IPS DF 4.7 (cell line): ENCODE measurements at regions not wholly inside any gene's neighbourhood (a gene's known extent, or its start where the extent isn't known, plus 50 kb on each side); places are given as distances from the start of the nearest gene placed in this dataset.
"Not testable (repeated sequence)": the region's sequence is repeated elsewhere in the genome, so short reads cannot be mapped to it uniquely, and the experiment has no call there.

Source experiments
- DNase-seq: peaks from one replicate; pipeline ENCODE4 v3.0.0-alpha.2; 2013; ENCODE audit warnings: low spot score; ENCODE audit errors: extremely low read depth

DNA sequence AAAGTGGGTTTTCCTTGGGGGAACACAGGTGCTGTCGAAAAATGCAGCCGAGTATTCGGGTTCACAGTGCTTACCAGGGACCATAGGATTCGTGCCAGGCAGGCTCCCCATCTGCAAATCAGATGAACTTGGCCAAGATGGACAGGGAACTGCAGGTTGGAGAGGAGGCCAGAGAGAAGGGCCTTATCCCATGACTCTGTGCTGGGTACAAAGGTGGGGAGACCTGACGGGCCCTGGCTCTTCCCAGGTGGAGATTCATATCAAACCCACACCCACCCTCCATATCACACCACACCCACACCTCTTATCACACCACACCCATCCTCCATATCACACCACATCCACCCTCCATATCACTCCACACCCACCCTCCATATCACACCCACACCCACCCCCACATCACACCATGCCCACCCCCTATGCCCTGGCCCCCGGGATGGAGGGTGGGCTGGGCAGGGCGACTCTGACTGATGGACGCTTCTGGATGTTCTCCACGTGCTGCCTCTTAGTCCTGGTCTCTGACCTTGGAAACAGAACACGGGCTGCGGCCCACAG is 319.7 kb downstream of the ADGRD1 start:
- no peak for DNase-seq

DNA sequence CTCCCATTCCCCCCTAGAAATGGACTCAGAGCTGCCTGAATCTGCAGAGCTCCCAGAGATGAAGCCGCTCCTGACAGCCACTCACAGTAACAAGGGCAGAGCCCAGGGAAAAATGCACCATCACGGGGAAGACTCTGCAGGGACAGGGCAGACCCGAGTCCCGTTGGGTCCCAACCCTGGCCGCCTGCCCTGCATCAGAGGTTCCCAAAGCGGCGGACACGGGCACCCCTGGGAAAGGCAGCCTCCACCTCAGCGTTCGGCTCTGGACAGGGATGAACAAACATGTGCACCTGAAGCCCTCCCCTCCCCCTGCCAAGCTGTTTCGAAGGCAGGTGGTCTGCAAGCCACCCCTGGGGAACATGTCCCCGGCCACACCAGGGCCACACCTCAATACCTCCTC is 320.4 kb downstream of the ADGRD1 start:
- DNase-seq: no peak

DNA sequence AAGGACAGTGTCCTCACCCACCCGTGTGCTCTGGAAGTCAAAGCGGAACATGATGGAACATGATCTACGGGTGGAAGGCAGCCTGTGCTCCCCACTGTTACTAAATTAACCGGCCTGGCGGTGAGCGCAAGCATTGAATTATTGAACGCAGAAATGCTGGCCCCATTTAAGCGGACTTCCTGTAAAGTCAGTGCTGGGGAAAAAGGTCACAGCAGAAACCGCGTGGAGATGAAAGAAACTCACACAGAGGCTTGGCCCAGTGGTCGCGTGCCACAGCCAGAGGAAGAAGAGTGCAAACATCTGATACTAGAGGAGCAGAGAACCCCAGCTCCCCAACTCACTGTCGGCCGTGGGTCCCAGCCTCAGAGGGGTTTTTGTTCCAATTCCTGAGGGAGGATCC is 321.2 kb downstream of the ADGRD1 start:
- no peak for DNase-seq

DNA sequence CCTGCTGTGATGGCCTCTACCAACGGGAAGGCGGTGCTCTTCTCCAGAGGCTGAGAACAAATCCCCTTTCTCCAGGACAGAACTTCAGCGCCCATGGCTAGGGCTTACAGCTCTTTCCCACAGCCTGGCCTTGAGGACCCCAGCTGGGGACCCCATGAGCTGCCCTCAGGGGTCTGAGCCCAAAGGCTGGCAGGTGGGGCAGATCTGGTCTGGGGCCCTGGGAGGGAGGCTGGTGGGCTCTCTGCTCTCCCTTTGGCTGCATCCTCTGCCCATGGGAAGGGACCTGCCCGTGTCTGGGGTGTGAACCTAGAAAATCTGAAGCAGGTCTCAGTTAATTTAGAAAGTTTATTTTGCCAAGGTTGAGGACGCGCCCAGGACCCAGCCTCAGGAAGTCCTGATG is 322.1 kb downstream of the ADGRD1 start:
- no peak for DNase-seq

DNA sequence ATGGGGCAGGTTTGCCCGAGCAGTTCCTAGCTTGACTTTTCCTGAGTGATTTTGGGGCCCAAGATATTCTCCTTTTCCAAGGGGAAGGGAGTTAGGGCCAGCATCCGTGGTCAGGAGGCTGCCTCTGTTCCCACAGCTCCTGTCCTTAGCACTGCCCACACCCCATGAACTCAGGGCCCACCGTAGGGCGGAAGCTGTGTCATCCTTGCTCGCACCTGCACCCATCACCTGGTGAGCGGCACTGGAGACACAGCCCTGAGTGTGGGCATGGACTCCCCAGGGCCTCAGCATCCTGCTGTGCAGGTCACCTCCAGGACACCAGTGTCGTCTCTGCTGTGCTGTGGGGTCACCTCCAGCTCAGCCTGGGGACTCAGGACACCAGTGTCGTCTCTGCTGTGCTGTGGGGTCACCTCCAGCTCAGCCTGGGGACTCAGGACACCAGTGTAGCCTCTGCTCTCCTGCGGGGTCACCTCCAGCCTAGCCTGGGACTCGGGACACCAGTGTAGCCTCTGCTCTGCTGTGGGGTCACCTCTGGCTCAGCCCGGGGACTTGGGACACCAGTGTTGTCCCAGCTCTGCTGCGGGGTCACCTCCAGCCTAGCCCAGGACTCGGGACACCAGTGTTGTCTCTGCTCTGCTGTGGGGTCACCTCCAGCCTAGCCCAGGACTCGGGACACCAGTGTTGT is 322.9 kb downstream of the ADGRD1 start:
- DNase-seq: no peak

DNA sequence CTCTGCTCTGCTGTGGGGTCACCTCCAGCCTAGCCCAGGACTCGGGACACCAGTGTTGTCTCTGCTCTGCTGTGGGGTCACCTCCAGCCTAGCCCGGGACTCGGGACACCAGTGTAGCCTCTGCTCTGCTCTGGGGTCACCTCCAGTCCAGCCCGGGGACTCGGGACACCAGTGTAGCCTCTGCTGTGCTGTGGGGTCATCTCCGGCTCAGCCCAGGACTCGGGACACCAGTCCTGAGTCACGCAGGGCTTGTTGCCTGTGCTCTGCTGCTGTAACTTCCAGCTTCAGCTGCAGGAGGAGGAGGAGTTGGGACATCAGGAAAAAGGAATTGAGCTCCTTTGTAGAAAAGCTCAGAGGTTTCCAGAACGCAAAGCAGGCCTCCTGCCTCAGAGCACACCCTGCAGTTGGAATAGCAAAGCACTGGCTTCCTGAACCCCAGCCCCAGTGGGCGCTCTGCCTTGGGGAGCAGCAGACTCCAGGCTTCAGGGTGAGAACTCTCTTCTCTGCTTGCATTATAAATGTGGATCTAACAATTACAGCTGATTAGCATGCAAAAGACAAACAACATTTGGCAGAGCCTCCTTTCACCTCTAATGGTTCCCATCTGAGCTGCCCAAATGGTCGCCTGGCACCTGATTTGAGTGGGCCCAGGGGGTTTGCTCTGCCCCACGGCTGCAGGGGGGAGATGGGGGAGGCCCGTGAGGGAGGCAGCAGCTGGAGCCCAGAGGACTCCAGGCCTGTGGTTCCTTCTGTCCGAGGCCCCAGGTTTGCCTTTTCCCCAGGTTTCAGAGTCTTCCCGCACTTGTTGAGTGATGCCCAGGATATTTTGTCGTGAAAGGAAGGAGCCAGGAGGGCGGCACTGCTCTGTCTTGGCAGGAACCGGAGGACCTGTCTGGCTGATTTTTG is 323.7 kb downstream of the ADGRD1 start:
- not testable (repeated sequence) for DNase-seq

DNA sequence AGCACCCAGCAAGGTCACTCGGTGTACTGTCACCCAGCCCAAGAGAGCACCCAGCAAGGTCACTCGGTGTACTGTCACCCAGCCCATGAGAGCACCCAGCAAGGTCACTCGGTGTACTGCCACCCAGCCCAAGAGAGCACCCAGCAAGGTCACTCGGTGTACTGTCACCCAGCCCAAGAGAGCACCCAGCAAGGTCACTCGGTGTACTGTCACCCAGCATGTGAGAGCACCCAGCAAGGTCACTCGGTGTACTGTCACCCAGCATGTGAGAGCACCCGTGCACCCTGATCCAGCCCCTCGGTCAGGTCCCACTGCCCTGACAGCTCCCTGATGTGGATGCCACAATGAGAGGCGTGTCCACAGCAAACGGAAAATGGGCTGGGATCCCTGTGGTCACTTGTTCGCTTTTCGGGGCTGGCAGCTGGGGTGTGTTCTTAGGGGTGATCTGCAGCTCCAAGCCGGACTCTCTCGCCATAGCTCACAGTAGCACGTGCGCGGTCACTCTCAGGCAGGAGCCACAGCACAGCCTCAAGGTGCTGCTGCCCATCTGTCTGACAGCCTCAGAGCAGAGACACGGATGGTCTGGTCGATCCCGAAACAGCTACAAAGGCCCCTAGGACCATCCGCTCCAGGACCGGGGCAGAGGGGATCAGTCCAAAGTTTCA is 324.9 kb downstream of the ADGRD1 start:
- DNase-seq: not testable (repeated sequence)

DNA sequence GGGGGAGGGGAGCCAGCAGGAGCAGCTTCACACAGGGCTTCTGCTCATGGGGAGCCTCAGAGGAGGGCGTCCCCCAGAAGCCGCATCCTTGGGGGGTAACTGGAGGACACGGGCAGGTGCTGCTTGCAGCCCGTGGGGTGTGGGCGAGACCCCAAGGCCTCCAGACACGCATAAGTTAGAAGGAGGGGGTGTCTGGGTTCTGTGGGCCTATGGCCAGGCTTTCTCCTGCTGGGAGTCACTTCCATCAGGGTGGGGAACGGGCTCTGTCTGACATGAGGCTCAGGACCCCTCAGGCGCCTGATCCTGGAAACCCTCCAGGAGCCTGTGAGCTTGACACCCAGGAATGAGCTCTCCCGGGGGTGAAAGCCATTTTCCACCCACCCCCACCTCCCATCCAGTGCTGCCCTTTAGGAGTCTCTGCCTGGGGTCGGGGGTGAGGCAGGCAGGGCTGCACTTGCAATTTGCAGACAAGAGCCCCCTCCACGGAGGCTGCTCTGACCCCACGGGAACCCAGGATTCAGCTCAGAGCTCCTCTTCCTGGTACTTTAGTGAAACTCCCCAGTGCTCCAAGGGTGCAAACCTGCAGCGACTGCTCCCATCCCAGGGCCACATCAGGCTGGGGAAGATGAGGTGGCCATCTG is 325.7 kb downstream of the ADGRD1 start:
- no peak for DNase-seq

DNA sequence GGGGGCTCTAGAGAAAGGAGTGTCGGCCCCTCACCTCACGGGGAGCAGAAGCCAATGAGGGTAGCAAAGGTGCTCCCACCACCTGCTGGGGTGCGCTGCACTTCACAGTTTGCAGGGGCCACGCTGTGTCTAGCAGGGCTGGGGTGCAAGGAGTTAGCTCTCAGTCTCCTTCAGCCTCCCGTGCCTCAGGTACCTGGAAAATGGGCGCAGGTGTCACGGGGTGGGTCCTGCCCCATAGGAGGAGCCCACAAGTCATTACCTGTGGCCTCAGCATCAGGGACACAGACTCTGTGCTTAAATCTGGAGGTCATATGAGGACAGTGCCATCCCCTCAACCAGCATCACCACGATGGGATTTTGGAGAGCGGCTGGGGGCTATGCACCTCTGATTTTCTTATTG is 326.7 kb downstream of the ADGRD1 start:
- no peak for DNase-seq

DNA sequence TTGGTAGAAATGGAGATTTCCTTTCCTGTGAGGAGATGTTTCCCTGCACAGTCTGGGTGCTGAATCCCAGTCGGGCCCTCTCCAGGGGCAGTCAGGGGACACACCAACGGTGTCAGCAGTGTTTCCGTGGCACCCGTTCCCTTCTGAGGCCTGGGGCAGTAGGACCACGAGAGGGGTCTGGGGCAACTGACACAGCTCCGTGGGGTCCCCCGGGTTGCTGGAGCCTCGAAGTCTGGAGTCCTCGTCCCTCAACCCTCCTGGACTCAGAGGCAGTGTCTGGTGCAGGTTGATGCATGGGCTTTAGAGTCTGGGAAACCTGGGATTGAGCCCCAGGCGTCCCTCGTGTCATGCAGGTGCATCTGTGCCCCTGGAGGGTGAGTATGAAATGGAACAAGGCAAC is 327.3 kb downstream of the ADGRD1 start:
- DNase-seq: no peak

DNA sequence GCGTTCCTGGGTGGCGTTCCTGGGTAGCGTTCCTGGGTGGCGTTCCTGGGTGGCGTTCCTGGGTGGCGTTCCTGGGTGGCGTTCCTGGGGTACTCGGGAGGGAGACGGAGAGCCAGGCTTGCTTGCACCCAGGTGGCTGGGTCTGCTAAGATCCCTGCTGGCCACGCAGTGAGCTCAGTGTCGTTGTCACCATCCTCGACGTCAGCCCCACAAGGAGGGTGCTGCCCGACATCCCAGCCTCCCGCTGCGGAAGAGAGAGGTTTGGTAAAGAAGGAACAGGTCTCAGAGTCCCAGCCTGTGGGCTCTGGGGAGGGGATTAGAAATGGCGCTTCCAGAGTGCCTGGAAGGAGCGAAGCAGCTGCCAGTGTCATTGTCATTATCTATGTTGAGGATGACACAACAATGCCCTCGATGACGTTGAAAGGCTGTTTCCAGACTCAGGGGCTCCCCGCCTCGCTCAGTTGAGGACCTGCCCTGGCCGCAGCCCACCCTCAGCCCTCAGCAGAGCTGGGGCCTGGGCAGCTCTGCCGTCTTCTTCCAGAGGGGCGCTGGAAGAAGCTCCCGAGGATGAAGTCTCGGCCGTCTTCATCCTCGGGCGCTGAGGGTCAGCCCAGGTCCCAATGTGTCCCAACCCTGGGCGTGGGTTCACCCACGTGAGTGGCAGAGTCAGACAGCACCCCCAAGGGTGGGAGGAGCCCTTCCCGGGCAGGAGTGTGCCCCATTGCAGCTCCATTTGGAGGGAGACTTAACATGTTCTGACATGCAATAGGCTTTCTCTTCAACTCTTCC is 328.8 kb downstream of the ADGRD1 start:
- no peak for DNase-seq

DNA sequence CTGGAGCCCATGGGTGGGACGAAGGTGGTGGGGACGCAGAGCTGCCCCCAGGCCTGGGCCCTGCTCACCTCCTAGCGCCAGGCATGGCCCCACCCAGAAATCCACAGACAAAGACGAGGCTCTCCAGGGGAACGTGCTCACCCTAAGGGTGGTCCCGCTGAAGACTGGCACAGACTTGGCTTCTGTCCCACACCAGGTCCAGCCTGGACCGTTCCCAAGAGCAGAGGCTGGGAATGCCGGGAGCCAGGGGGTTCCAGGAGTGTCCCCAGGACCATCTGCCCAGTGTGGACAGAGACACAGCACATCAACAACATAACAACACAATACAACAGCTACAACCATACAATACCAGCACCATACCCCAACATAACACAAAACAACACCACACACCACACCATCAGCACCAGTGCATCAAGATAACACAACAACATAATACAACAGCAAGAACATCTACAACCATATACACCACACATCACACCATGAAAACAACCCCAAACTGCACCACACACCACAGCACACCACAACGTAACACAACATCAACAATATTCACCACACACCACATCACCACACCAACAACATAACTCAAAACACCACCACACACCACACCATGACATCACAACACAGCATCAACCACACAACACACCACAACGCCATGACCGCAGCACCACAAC is 329.6 kb downstream of the ADGRD1 start:
- no peak for DNase-seq

DNA sequence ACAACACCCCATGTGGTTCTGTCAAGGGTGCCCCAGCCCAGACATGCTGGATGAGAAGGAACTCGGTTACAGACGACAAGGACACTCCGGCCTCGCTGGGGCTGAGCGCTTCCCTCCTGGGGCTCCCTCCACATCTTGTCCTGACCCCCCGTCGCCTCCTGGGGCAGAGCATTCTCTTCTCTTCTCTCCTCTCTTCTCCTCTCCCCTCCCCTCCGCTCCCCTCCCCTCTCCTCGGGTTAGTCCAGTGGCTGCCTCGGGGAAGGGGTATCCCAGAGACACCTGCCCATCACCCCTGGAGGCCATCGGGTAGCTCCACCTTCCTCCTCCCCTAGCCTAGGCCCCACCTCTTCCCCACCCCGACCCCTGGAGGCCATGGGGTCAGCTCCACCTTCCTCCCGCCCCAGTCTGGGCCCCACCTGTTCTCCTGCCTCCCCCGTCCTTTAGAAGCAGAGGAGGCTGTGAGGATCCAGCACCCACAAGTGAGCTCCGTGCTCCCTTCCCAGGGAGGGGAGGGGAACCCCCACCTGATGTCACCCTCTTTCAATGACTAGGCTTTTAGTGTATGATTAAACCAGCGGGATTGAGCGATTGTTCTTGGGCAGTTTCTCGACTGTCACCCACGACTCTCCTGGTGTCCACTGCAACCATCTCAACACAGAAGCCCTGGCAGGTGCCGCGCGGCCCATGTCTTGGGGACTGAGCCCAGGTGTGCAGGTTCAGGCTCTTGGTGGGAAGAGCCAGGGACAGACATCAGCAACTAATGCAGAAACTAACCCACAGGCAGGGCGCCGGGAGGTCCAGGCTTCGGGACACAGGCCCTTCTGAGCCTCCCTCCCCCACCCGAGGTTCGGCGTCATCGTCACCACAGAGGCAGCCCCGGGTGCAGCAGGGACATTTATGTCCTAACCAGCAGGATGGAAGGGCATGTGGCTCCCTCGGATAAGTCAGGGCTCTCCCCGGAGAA is 330.4 kb downstream of the ADGRD1 start:
- not testable (repeated sequence) for DNase-seq

DNA sequence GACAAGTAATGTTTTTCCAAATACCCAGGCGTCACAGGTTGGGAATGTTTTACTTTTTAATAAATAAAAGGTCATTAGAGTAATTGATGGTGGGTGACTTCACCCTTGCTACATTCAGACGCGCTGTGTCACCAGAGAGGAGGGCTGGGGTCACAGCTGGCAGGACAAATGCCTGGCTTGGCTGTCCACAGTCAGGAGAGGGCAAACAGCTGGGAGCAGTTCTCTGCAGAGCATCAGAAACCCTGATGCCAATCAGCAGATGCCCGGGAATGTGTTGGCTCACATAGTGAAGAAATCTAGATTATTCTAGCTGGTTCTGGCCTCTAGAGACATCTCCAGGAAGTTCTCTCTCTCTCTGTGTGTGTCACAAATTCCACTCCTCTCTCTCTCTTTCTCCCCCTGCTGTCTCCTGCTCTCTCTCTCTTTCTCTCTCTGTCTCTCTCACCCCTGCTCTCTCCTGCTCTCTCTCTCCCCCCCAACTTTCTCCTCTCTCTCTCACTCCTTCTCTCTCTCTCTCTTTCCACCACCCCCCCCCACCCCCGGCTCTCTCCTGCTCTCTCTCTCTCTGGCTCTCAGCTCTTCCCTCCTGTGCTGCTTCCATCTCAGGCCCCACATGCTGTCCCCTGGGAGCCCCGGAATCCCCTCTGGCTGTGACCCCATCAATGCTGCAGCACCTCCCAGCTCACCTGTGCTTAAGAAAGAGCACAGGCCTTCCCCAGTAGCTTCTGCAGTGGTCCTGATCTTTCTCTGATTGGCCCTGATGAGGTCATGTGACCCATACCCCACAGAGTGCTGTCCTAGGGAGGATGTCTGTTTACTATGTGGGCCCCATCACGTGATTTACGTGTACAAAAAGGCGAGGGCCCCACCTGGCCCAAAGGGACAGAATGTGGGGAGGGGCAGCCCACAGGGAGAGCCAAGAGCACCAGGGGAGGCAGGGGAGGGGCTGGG is 331.5 kb downstream of the ADGRD1 start:
- DNase-seq: not testable (repeated sequence)

DNA sequence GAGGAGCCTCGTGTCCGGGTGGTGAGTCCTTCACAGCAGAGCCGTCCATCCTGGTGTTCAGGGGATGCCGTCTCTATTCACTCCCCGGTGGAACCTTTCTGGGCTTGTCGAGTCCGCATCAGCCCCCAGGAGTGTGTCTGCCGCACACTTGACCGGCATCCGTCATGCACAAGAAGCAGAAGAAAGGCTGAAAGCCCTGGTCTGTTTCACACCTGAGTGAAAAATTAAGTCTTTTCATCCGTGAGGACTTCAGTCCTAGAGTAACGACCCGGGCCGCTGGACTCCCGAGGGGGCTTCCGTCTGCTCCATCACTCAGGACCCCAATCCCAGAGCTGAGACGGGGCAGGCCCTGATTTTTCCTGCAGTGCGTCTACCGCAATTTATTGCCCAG is 332.2 kb downstream of the ADGRD1 start:
- DNase-seq: not testable (repeated sequence)

DNA sequence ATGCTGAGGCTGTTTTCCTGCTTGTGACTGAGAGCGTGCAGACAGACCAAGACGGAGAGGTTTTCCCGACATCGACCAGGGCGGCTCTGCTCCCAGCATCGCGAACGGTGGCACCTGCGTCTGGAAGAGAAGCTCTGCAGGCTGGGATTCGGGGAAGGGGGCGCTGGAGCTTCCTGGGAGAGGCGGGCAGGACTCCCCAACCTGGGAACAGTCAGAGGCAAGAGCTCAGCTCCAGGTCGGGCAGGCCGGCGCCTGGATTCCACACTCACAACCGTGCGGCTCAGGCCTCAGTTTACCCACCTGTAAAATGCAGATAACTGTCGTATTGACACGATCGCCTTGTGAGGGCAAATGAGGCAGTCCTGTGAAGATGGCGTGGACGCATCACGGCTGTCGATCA is 332.6 kb downstream of the ADGRD1 start:
- not testable (repeated sequence) for DNase-seq

DNA sequence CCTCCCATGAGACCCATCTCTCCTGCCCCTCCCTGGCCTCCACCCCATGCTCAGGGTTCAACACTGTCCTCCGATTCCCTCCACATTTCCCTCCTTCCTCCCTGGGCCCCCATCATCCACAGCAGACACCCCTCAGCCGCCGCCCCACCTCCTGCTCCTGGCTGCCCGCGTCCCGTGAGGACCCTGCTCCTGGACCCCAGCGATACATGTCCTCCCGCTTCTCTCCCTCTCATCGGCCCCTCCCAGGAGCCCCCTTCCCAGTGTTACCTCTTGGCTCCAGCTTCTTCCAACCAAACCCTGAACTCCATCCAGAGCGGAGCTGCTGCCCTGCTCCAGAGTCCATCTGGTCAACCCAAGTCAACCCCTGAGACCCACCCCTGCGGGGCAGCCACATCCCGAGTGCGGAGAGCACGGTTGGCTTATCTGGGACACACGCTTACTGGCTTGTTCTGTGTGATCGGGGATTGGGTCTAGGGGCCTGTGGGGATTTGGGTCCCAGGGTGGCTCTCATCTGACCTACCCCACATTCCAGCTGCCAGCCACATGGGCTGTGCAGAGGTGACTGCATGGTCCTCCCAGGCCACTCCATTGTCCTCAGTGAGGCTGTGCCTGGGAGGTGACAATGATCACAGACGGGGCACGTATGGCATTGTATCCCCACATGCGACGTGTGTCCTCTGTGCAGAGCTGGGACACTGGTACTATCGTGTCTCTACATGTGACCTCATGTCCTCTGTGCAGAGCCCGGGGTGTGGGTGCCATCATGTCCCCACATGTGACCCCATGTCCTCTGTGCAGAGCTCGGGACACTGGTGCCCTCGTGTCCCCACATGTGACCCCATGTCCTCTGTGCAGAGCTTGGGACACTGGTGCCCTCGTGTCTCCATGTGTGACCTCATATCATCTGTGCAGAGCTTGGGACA is 333.6 kb downstream of the ADGRD1 start:
- no peak for DNase-seq
